Immature natural killer cell (primary cell): ENCODE measurements at regions not wholly inside any gene's neighbourhood (a gene's known extent, or its start where the extent isn't known, plus 50 kb on each side); places are given as distances from the start of the nearest gene placed in this dataset.
A peak's percentile ranks its signal among the peaks of the same experiment; 100 is the strongest.

Experiments used
- DNase-seq, 3 donors: peaks; one replicate each; pipeline ENCODE4 v3.0.0; 2022; ENCODE audit warnings: mixed read lengths in 1 of 3
- H3K27ac Mint-ChIP-seq, 6 donors: one replicate each; pipeline ENCODE4 v1.8.0; 2020; ENCODE audit warnings: mixed read lengths in 6 of 6, mild to moderate bottlenecking in 5 of 6, inconsistent platforms in 4 of 6, moderate library complexity in 3 of 6
- H3K27me3 Mint-ChIP-seq, 3 donors: one replicate each; pipeline ENCODE4 v1.8.0; 2020 to 2021; ENCODE audit warnings: low read depth in 3 of 3, mild to moderate bottlenecking in 3 of 3, mixed read lengths in 3 of 3, moderate library complexity in 3 of 3, inconsistent platforms in 1 of 3
- H3K36me3 Mint-ChIP-seq, 3 donors: one replicate each; pipeline ENCODE4 v1.8.0; 2020; ENCODE audit warnings: mixed read lengths in 3 of 3, inconsistent platforms in 2 of 3, mild to moderate bottlenecking in 2 of 3
- H3K4me1 Mint-ChIP-seq, 2 donors: one replicate each; pipeline ENCODE4 v1.8.0; 2020; ENCODE audit warnings: inconsistent platforms in 2 of 2, mild to moderate bottlenecking in 2 of 2, mixed read lengths in 2 of 2, moderate library complexity in 1 of 2
- H3K4me3 Mint-ChIP-seq, 5 donors: one replicate each; pipeline ENCODE4 v1.8.0; 2020; ENCODE audit warnings: mild to moderate bottlenecking in 5 of 5, mixed read lengths in 5 of 5, inconsistent platforms in 3 of 5, moderate library complexity in 3 of 5
- H3K9me3 Mint-ChIP-seq, 6 donors: one replicate each; pipeline ENCODE4 v1.8.0; 2020; ENCODE audit warnings: mild to moderate bottlenecking in 6 of 6, mixed read lengths in 6 of 6, inconsistent platforms in 4 of 6, moderate library complexity in 3 of 6

- H3K27ac Mint-ChIP-seq: no peak overlapping the region
- H3K27me3 Mint-ChIP-seq: peaks cover 2 to 13% (median 3%) of the 10 kb centered on the region in 3 donors
- no peak overlapping the region for H3K4me3 Mint-ChIP-seq
- H3K4me1 Mint-ChIP-seq: peaks cover 15 to 28% of the 10 kb centered on the region in 2 donors
- peaks cover 0 to 3% (median 0%) of the 10 kb centered on the region in 6 donors for H3K9me3 Mint-ChIP-seq
- peaks cover 0 to 12% (median 0%) of the 10 kb centered on the region in 3 donors for H3K36me3 Mint-ChIP-seq
- DNase-seq: no peak
These were observed 103.4 kb upstream of the SLC22A23 start for GRCh38 chr6:3560211-3560610.

- H3K27me3 Mint-ChIP-seq: peaks cover 2 to 13% (median 3%) of the 10 kb centered on the region in 3 donors
- peaks cover 0 to 3% (median 0%) of the 10 kb centered on the region in 6 donors for H3K9me3 Mint-ChIP-seq
- no peak for DNase-seq
- H3K36me3 Mint-ChIP-seq: peaks cover 0 to 12% (median 0%) of the 10 kb centered on the region in 3 donors
- no peak overlapping the region for H3K4me3 Mint-ChIP-seq
- H3K4me1 Mint-ChIP-seq: peaks cover 12 to 22% of the 10 kb centered on the region in 2 donors
- H3K27ac Mint-ChIP-seq: no peak overlapping the region
These were observed 102.7 kb upstream of the SLC22A23 start for GRCh38 chr6:3559561-3559960.

GRCh38 chr6:3557336-3557735 is 100.5 kb upstream of the SLC22A23 start:
- H3K9me3 Mint-ChIP-seq: peaks cover 0 to 3% (median 0%) of the 10 kb centered on the region in 6 donors
- peaks cover 0 to 8% (median 0%) of the 10 kb centered on the region in 3 donors for H3K36me3 Mint-ChIP-seq
- no peak overlapping the region for H3K27ac Mint-ChIP-seq
- peaks cover 0 to 13% (median 0%) of the 10 kb centered on the region in 3 donors for H3K27me3 Mint-ChIP-seq
- peaks cover 0 to under 1% of the 10 kb centered on the region in 2 donors for H3K4me1 Mint-ChIP-seq
- no peak overlapping the region for H3K4me3 Mint-ChIP-seq
- DNase-seq: no peak

DNA sequence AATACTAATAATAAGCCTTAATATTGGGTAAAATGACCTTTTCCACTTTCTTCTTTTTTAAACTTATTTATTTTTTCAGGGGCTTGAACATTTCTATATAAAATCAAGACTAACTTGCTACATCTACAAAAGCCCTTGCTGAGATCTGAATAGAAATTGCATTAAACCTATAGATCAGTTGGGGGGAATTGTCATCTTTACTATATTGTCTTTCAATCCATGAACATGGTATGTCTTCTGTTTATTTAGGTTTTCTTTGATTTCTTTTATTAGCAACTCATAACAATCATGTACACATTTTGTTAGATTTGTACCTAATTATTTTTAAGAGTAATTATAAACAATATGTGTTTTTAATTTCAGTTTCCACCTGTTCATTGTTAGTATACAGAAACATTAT is 96.4 kb upstream of the SLC22A23 start:
- Mint-ChIP-seq H3K4me3 (no peak overlapping the region), H3K9me3 (peaks cover 0 to 2% (median 0%) of the 10 kb centered on the region in 6 donors), H3K4me1 (no peaks in the 10 kb centered on the region), H3K27me3 (peaks cover 2 to 9% (median 5%) of the 10 kb centered on the region in 3 donors), H3K27ac (no peak overlapping the region), H3K36me3 (no peaks in the 10 kb centered on the region)
- no peak for DNase-seq

DNA sequence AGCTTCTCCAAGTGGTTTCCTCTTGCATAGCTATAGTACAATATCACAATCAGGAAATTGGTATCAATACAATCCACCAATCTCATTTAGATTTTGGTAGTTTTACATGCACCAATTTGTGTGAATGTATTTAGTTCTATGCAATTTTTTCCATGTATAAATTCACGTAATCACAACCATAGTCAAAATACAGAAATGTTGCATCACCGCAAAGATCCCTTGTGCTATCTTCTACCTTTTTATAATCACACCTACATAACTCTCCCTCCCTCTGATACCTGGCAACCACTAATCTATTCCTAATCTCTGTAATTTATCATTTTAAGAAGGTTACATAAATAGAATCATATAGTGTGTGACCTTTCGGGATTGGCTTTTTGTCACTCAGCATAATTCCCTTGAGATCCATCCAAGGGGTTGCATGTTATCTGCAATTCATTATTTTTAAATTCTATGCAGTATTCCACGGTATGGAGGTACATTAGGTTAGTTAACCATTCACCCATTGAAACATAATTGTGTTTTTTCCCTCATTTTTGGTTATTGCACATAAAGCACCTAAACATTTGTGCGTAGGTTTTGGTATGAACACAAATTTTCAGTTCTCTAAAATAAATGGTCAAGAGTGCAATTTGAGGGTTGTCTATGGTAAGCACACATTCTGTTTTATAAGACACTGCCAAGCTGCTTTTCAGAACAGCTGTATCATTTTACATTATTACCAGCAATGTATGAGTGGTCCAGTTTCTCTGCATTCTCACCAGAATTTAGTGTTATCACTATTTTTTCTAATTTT is 95.1 kb upstream of the SLC22A23 start:
- DNase-seq: no peak
- Mint-ChIP-seq H3K4me1 (no peaks in the 10 kb centered on the region), H3K27ac (no peak overlapping the region), H3K9me3 (peaks cover 0 to 2% (median 0%) of the 10 kb centered on the region in 6 donors), H3K4me3 (no peak overlapping the region), H3K27me3 (peaks cover 2 to 9% (median 8%) of the 10 kb centered on the region in 3 donors), H3K36me3 (no peaks in the 10 kb centered on the region)

DNA sequence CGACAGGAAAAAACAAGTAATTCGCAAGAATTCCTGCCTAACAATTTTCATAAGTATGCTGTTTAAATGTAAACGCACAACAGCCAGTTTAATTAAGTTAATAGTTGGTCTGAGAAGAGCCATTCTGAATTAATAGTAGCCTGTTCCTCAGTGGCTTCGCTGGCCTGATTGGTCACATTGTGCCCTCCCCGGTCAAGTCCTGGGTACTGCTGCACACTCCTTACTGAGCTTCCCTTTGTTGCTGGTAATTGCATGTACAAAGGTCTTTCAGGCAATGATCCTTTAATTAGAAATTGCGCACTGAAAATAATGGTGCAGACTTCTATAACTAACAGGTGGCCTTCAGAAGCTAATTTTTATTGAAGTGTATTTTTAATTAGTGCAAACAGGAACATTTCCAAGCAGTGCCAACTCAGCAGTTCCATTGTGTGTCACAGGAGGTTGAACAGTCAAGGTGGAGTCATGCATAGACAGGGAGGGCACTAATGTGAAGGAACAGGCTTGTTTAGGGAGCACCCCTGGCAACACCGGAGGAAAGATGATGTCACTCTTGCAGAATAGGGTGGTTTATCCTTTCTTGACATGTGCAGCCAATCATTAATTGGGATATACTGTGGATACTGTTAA is 92.6 kb upstream of the SLC22A23 start:
- Mint-ChIP-seq H3K36me3 (no peaks in the 10 kb centered on the region), H3K4me3 (no peak overlapping the region), H3K9me3 (peaks cover 0 to 2% (median 0%) of the 10 kb centered on the region in 6 donors), H3K27ac (no peak overlapping the region), H3K27me3 (peaks cover 2 to 11% (median 3%) of the 10 kb centered on the region in 3 donors), H3K4me1 (no peaks in the 10 kb centered on the region)
- no peak for DNase-seq

DNA sequence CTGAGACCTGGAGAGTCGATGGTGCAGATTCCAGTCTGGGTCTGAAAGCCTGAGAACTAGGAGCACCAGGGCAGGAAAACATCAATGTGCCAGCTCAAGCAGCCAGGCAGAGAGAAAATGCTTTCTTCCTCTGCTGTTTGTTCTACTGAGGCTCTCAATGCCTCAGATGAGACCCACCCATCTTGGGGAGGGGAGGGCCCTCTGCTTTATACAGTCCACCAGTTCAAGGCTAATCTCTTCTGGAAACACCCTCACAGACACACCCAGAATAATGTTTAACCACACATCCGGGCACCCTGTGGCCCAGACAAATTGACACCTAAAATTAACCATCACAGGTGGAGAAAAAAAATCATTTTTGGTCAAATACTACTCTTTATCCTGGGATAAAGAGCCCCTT is 89.3 kb upstream of the SLC22A23 start:
- Mint-ChIP-seq H3K27me3 (peaks cover 4 to 6% (median 6%) of the 10 kb centered on the region in 3 donors), H3K4me1 (no peaks in the 10 kb centered on the region), H3K36me3 (no peaks in the 10 kb centered on the region), H3K4me3 (no peak overlapping the region), H3K27ac (no peak overlapping the region), H3K9me3 (peaks cover 0 to 2% (median 0%) of the 10 kb centered on the region in 6 donors)
- no peak for DNase-seq

GRCh38 chr6:3545156-3545555 is 88.3 kb upstream of the SLC22A23 start:
- Mint-ChIP-seq H3K36me3 (no peaks in the 10 kb centered on the region), H3K27ac (no peak overlapping the region)

DNA sequence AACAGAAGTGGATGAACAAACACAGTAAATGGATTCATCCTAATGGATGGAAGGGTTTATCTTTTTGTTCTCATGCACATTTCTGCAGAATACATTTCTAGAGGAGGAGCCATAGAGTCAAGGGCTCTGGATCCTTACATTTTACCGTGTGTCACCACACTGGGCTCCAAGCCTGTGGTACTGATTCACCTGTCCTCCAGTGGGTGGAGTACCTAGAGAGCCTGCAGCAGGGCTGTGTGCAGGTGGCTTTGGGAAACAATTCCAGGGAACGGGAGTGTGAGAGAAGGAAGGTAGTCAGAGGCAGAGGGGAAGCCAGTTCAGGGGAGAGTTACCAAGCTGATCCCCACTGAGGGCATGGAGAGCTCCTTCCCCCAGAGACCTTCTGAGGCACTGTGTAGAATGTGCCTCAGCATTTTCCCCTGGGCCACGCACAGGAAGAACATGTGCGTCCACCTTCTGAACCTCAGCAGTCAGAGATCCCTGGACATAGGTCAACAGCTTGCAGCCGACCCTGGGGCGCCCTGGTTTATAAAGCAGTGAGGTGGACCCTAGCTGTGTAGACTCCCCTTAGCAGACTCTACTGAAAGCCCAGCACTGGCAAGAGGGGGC is 85.3 kb upstream of the SLC22A23 start:
- Mint-ChIP-seq H3K36me3 (no peaks in the 10 kb centered on the region), H3K27ac (no peak overlapping the region), H3K27me3 (peaks cover 4 to 8% (median 6%) of the 10 kb centered on the region in 3 donors), H3K4me3 (no peak overlapping the region), H3K9me3 (no peaks in the 10 kb centered on the region), H3K4me1 (no peaks in the 10 kb centered on the region)
- DNase-seq: no peak

More at GRCh38 chr6:3545156-3545555, 88.3 kb upstream of the SLC22A23 start:
- Mint-ChIP-seq H3K27me3 (peaks cover 4 to 8% (median 6%) of the 10 kb centered on the region in 3 donors), H3K4me3 (no peak overlapping the region), H3K9me3 (peaks cover 0 to 2% (median 0%) of the 10 kb centered on the region in 6 donors), H3K4me1 (no peaks in the 10 kb centered on the region)
- DNase-seq: no peak

DNA sequence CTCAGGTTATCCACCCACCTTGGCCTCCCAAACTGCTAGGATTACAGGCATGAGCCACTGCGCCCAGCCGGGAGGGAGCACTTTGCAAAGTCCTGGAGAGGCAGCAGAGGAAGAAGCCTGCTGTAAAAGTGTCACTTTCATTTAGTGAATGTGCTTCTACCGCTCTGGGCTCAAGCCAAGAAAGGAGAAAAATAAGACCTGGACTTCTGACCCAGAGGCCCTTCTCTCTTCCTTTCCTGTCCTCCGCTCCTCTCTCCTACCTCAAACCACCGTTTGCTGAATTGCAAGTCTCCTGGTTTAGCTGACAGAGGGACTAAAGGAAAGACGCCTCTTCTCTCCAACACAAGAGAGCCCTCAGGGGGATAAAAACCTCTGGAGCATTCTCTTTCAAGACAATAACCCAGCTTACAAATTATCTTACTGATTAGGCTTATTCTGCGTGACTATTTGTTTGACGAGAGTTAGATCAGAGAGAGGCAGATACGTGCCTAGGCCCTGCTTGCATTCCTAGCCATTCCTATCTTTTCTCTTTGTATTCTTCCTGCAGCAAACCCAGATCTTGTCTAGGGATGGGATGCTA is 84.2 kb upstream of the SLC22A23 start:
- Mint-ChIP-seq H3K27me3 (peaks cover 4 to 7% (median 7%) of the 10 kb centered on the region in 3 donors), H3K4me1 (no peaks in the 10 kb centered on the region), H3K27ac (no peak overlapping the region), H3K36me3 (no peaks in the 10 kb centered on the region), H3K4me3 (no peak overlapping the region), H3K9me3 (no peaks in the 10 kb centered on the region)
- DNase-seq: no peak

DNA sequence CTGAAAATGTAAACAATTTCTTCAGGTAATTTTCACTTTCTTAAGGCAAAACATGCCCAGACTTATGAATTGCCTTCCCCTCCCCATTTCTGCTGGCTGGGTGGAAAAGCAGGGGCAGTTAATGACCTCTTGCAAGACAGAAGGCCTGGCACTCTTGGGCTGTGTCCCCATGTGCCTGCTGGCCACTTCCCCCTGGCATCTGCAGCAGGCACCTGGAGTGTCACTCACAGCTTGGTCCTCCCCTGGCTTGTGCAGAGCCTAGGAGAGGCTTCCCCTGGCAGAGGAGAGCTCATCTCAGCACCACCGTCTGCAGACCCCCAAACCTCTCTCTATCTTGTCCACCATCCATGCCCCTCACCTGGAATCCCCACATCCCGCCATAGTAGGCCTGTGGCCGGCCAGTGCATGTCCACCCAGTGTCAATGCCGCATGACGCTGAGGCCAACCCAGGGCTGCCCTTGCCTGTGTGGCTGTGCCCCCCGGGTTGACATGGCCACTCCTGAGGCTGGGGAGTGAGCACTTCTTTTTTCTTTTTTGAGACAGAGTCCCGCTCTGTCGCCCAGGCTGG is 83.5 kb upstream of the SLC22A23 start:
- Mint-ChIP-seq H3K27ac (no peak overlapping the region), H3K9me3 (no peaks in the 10 kb centered on the region), H3K36me3 (no peaks in the 10 kb centered on the region), H3K27me3 (peaks cover 4 to 7% (median 6%) of the 10 kb centered on the region in 3 donors), H3K4me3 (no peak overlapping the region), H3K4me1 (no peaks in the 10 kb centered on the region)
- no peak for DNase-seq

GRCh38 chr6:3538536-3538935 is 81.7 kb upstream of the SLC22A23 start:
- Mint-ChIP-seq H3K9me3 (no peaks in the 10 kb centered on the region), H3K27me3 (peaks cover 2 to 7% (median 6%) of the 10 kb centered on the region in 3 donors), H3K36me3 (no peaks in the 10 kb centered on the region), H3K4me3 (no peak overlapping the region), H3K27ac (peak overlapping the region in 1 of 6 donors; percentile 43), H3K4me1 (no peaks in the 10 kb centered on the region)
- no peak for DNase-seq

DNA sequence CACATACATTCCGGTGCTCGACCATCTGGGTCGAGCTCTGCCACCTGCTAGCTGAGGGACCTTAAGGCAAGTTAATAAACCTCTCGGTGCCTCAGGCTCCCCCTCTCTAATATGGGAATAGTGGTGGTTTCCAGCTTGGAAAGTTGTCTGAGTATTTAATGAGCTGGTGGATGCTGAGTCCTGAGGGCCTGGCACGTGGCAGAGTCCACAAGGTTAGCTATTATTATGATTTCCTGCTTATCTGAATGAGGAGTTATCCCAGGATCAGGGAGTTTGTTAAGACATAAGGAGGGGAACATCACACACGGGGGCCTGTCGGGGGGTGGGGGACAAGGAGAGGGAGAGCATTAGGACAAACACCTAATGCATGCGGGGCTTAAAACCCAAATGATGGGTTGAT is 80.1 kb upstream of the SLC22A23 start:
- Mint-ChIP-seq H3K27ac (no peak overlapping the region), H3K36me3 (no peaks in the 10 kb centered on the region), H3K4me3 (no peak overlapping the region), H3K9me3 (no peaks in the 10 kb centered on the region), H3K27me3 (peaks cover 2 to 9% (median 6%) of the 10 kb centered on the region in 3 donors), H3K4me1 (no peaks in the 10 kb centered on the region)
- DNase-seq: no peak
